Adrenal gland (tissue), 9 donors: ENCODE measurements at regions not wholly inside any gene's neighbourhood (a gene's known extent, or its start where the extent isn't known, plus 50 kb on each side); places are given as distances from the start of the nearest gene placed in this dataset.

Experiments used
- DNase-seq, 7 donors: peaks; one replicate each; pipeline ENCODE4 v3.0.0-alpha.2; 2019 to 2020
- H3K27ac ChIP-seq, 5 donors: fragments of 200-600 bp; sonication (generic) in 4 of 5; 1 replicate in 3 of 5; 2 replicates in 2 of 5; pipeline versions ENCODE4 v1.5.1 to v1.8.0; 2016 to 2020; ENCODE audit warnings: mild to moderate bottlenecking in 1 of 5
- H3K27me3 ChIP-seq: fragments of 200-600 bp; 2 replicates; pipeline ENCODE4 v1.8.0; 2021
- H3K36me3 ChIP-seq, 2 donors: fragments of 200-600 bp; replicated peaks in 1 of 2; 1 replicate in 1 of 2; 2 replicates in 1 of 2; pipeline versions ENCODE4 v1.5.1 to v1.8.0; 2018 to 2022
- H3K4me1 ChIP-seq, 2 donors: fragments of 200-600 bp; replicated peaks in 1 of 2; 1 replicate in 1 of 2; 2 replicates in 1 of 2; pipeline versions ENCODE4 v1.5.1 to v1.8.0; 2018 to 2021
- H3K4me3 ChIP-seq, 4 donors: fragments of 200-600 bp; sonication (generic) in 3 of 4; one replicate each; pipeline ENCODE4 v1.5.1; 2016 to 2018
- H3K9me3 ChIP-seq, 3 donors: fragments of 200-600 bp; sonication (generic) in 1 of 3; replicated peaks in 1 of 3; 1 replicate in 2 of 3; 2 replicates in 1 of 3; pipeline versions ENCODE4 v1.5.1 to v1.8.0; 2016 to 2021
- CTCF ChIP-seq, 6 experiments: fragments of 450-650 bp in 4 of 6; fragments of 200-600 bp in 2 of 6; sonication (generic) in 1 of 6; IDR thresholded peaks; 1 replicate in 5 of 6; 2 replicates in 1 of 6; pipeline versions ENCODE4 v1.5.1 to v1.8.0; 2016 to 2021; ENCODE audit warnings: antibody characterized with exemption in 6 of 6, mild to moderate bottlenecking in 2 of 6, moderate library complexity in 1 of 6
- POLR2A ChIP-seq, 2 donors: fragments of 450-650 bp; IDR thresholded peaks; one replicate each; pipeline ENCODE4 v1.6.1; 2017; ENCODE audit warnings: antibody characterized with exemption in 2 of 2, mild to moderate bottlenecking in 2 of 2, moderate library complexity in 1 of 2
- WGBS, 4 donors: extraction: QIAGEN DNeasy Blood & Tissue Kit in 2 of 4; methylation state at CpG; one replicate each; pipeline versions ENCODE4 v1.1.5 to v1.1.7; 2013 to 2017; 5-methylcytosine and 5-hydroxymethylcytosine counted together
- intact Hi-C, 2 donors: fragments of 100-400 bp; cut with DNase I; formaldehyde crosslinking; loops; one replicate each; pipeline versions ENCODE4 v1.14.1 to v1.15.0; 2022 to 2023
- donor health status: healthy with polysubstance abuse.
- donor health status: Bipolar disorder and iron deficiency.
- donor health status: DM: yes; HTN: yes; CAD: no.
- donor health status: DM: no; HTN: no; CAD: no.
- donor health status: DM: no; HTN: no; CAD: no.

- TF ChIP-seq POLR2A (IDR thresholded peaks at IDR 0.05), result no peak
- no peak for TF ChIP-seq CTCF (IDR thresholded peaks at IDR 0.05)
- no peaks in the 10 kb centered on the region for H3K36me3 ChIP-seq
- no peak overlapping the region for H3K4me3 ChIP-seq
- DNase-seq, result no peak
- no peaks in the 10 kb centered on the region for H3K27me3 ChIP-seq
- H3K9me3 ChIP-seq, result no peaks in the 10 kb centered on the region
- intact Hi-C loops, result no loop called here
- H3K4me1 ChIP-seq, result no peaks in the 10 kb centered on the region
- WGBS, 4 donors, result 78 to 96% (median 88%) methylated on average over 4 of the region's 4 CpGs
- H3K27ac ChIP-seq, result no peak overlapping the region
These were observed 66.8 kb upstream of the UCN3 start for GRCh38 chr10:5297996-5298395.

- no peaks in the 10 kb centered on the region for H3K4me1 ChIP-seq
- no peak overlapping the region for H3K27ac ChIP-seq
- DNase-seq, result no peak
- H3K9me3 ChIP-seq, result no peaks in the 10 kb centered on the region
- H3K27me3 ChIP-seq, result no peaks in the 10 kb centered on the region
- TF ChIP-seq POLR2A (IDR thresholded peaks at IDR 0.05) (no peak), CTCF (IDR thresholded peaks at IDR 0.05) (no peak)
- WGBS, 4 donors, result 66 to 77% (median 73%) methylated on average over 3 of the region's 3 CpGs
- H3K36me3 ChIP-seq, result no peaks in the 10 kb centered on the region
- no peak overlapping the region for H3K4me3 ChIP-seq
- intact Hi-C loops, result no loop called here
These were observed 64.8 kb upstream of the UCN3 start for GRCh38 chr10:5299950-5300349.

GRCh38 chr10:5303504-5303903, 61.3 kb upstream of the UCN3 start:
- intact Hi-C loops, result no loop called here
- TF ChIP-seq CTCF (IDR thresholded peaks at IDR 0.05) (no peak), POLR2A (IDR thresholded peaks at IDR 0.05) (no peak)
- no peak overlapping the region for H3K27ac ChIP-seq
- no peaks in the 10 kb centered on the region for H3K36me3 ChIP-seq
- no peaks in the 10 kb centered on the region for H3K4me1 ChIP-seq
- no peak for DNase-seq
- WGBS, 4 donors, result 83 to 97% (median 91%) methylated on average over 2 of the region's 2 CpGs
- no peak overlapping the region for H3K4me3 ChIP-seq
- no peaks in the 10 kb centered on the region for H3K9me3 ChIP-seq
- no peaks in the 10 kb centered on the region for H3K27me3 ChIP-seq

- H3K4me3 ChIP-seq, result no peak overlapping the region
- DNase-seq, result no peak
- 77 to 86% (median 85%) methylated on average over 7 of the region's 7 CpGs for WGBS, 4 donors
- H3K4me1 ChIP-seq, result no peaks in the 10 kb centered on the region
- no peaks in the 10 kb centered on the region for H3K9me3 ChIP-seq
- H3K36me3 ChIP-seq, result no peaks in the 10 kb centered on the region
- intact Hi-C loops, result no loop called here
- TF ChIP-seq CTCF (IDR thresholded peaks at IDR 0.05), result no peak
- no peak for TF ChIP-seq POLR2A (IDR thresholded peaks at IDR 0.05)
- H3K27ac ChIP-seq, result no peak overlapping the region
- H3K27me3 ChIP-seq, result no peaks in the 10 kb centered on the region
These were observed 59.4 kb upstream of the UCN3 start for GRCh38 chr10:5305374-5305773.
